ENCODE measurements at regions not wholly inside any gene's neighbourhood (a gene's known extent, or its start where the extent isn't known, plus 50 kb on each side); places are given as distances from the start of the nearest gene placed in this dataset.

DNA sequence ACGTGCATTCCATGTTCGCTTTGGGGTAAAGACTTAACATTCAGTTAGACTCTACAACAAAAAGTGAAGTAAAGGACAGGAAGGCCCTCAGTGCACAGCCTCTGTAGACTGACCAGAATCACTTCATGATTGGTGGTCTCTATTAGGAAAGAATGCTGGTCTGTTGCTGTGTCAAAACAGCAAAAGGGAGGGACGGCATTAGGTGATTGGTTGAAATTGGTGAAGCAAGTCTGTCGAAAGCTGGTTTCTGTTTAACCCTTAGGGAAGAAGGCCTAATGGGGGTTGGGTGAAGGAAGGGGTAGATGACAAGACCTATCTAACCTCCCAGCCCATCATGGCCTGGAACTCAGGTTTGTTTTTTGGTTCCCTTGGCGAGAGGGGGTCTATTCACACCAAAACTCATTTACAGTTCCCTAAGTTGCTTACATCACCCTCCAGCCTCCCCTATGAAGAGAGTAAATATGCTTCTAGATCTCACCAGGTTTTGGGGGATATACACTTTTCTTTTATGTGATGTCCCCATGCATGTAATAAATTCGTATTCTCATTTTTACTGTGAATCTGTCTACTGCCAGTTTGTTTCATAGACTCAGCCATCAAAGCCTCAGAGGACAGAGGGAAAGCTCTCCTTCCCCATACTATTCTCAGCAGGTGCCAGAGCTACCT is 65.6 kb downstream of the TMEM17 start:
- TF ChIP-seq EZH2phosphoT487 (IDR thresholded peaks at IDR 0.05; ENCODE audit: borderline replicate concordance), result no peak
- Histone ChIP-seq H3K4me3 (ENCODE audit: low read length, poor library complexity, severe bottlenecking) (no peak overlapping the region), H3K79me2 (ENCODE audit: insufficient read depth, low read length) (no peaks in the 10 kb centered on the region), H3K4me1 (ENCODE audit: insufficient read depth, low read length, poor library complexity, severe bottlenecking) (no peaks in the 10 kb centered on the region), H4K20me1 (ENCODE audit: insufficient read depth, low read length, poor library complexity, severe bottlenecking) (no peaks in the 10 kb centered on the region), H3K9me2 (replicated peaks; ENCODE audit: low read depth, low read length) (no peaks in the 10 kb centered on the region), H3K27me3 (ENCODE audit: insufficient read depth, low read length, poor library complexity, severe bottlenecking) (no peaks in the 10 kb centered on the region), H2AFZ (ENCODE audit: low read length) (no peak overlapping the region), H3K9ac (ENCODE audit: low read depth, low read length, poor library complexity, severe bottlenecking) (no peak overlapping the region), H3K36me3 (ENCODE audit: insufficient read depth, low read length) (no peaks in the 10 kb centered on the region), H3K4me2 (ENCODE audit: low read depth, low read length, poor library complexity, severe bottlenecking) (no peak overlapping the region), H3K9me3 (ENCODE audit: insufficient read depth, low read depth, low read length) (no peaks in the 10 kb centered on the region), H3F3A (ENCODE audit: low read depth) (no peaks in the 10 kb centered on the region)

DNA sequence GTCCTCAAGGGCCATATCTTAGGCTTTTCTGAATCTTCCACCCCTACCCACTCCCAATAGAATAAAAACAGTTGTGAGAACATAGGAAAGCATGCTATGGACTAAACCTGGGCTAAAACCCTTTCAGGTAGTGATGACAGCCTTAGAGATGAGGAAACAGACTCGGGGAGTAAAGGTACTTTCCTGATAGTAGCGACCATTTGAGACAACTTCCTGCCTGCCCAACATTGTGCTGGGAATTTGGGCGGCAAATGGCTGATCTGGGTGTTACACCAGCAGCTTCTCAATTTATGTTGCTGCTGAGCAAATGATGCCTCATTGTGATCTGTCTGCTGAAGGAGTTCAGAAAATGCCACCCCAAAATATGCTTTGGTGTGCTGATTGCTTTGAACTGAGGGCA is 66.6 kb downstream of the TMEM17 start:
- H2AFZ ChIP-seq (ENCODE audit: low read length), result no peak overlapping the region
- no peaks in the 10 kb centered on the region for H4K20me1 ChIP-seq (ENCODE audit: insufficient read depth, low read length, poor library complexity, severe bottlenecking)
- H3K4me1 ChIP-seq (ENCODE audit: insufficient read depth, low read length, poor library complexity, severe bottlenecking), result no peaks in the 10 kb centered on the region
- no peaks in the 10 kb centered on the region for H3K9me2 ChIP-seq (replicated peaks; ENCODE audit: low read depth, low read length)
- no peaks in the 10 kb centered on the region for H3K27me3 ChIP-seq (ENCODE audit: insufficient read depth, low read length, poor library complexity, severe bottlenecking)
- H3K4me3 ChIP-seq (ENCODE audit: low read length, poor library complexity, severe bottlenecking), result no peak overlapping the region
- H3K9me3 ChIP-seq (ENCODE audit: insufficient read depth, low read depth, low read length), result no peaks in the 10 kb centered on the region
- H3K79me2 ChIP-seq (ENCODE audit: insufficient read depth, low read length), result no peaks in the 10 kb centered on the region
- no peak overlapping the region for H3K4me2 ChIP-seq (ENCODE audit: low read depth, low read length, poor library complexity, severe bottlenecking)
- H3F3A ChIP-seq (ENCODE audit: low read depth), result no peaks in the 10 kb centered on the region
- H3K9ac ChIP-seq (ENCODE audit: low read depth, low read length, poor library complexity, severe bottlenecking), result no peak overlapping the region
- H3K36me3 ChIP-seq (ENCODE audit: insufficient read depth, low read length), result no peaks in the 10 kb centered on the region
- TF ChIP-seq, protein P1, sequence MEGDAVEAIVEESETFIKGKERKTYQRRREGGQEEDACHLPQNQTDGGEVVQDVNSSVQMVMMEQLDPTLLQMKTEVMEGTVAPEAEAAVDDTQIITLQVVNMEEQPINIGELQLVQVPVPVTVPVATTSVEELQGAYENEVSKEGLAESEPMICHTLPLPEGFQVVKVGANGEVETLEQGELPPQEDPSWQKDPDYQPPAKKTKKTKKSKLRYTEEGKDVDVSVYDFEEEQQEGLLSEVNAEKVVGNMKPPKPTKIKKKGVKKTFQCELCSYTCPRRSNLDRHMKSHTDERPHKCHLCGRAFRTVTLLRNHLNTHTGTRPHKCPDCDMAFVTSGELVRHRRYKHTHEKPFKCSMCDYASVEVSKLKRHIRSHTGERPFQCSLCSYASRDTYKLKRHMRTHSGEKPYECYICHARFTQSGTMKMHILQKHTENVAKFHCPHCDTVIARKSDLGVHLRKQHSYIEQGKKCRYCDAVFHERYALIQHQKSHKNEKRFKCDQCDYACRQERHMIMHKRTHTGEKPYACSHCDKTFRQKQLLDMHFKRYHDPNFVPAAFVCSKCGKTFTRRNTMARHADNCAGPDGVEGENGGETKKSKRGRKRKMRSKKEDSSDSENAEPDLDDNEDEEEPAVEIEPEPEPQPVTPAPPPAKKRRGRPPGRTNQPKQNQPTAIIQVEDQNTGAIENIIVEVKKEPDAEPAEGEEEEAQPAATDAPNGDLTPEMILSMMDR (conservative IDR thresholded peaks at IDR 0.05; ENCODE audit: low read length), result no peak
- TF ChIP-seq EZH2phosphoT487 (IDR thresholded peaks at IDR 0.05; ENCODE audit: borderline replicate concordance), result no peak

DNA sequence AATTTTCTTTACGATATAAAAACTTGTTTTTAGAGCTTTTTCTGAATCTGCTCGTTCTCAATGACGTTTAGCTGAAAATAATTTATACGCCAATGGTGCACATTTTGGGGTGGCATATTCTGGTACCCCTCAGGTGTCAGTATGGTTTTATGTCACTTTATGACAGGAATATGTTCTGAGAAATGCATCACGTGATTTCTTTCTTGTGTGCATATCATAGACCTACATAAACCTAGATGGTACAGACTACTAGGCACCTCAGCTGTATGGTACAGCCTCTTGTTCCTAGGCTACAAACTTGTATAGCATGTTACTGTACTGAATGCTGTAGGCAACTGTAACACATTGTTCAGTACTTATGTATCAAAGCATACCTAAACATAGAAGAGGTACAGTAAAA is 68.2 kb downstream of the TMEM17 start:
- TF ChIP-seq, protein P1 (conservative IDR thresholded peaks at IDR 0.05; ENCODE audit: low read length), result no peak
- TF ChIP-seq EZH2phosphoT487 (IDR thresholded peaks at IDR 0.05; ENCODE audit: borderline replicate concordance), result no peak

DNA sequence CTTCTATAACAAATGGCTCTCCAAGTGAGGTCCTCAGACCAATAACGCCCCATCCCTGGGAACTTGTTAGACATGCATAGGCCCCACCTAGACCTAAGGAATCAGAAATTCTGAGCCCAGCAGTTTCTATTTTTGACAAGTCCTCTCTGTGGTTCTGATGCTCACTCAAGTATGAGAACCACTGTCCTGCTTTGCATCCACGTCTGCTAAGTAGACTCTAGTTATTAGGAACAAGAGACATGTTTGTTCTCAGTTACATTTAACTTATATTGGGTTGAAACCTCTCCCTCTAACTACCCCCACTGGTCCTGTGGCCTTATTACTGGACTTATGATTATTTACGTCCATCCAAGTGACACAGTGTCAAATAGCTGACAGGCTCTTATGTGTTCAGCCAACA is 70.3 kb downstream of the TMEM17 start:
- Histone ChIP-seq H3K27me3 (ENCODE audit: insufficient read depth, low read length, poor library complexity, severe bottlenecking) (no peaks in the 10 kb centered on the region), H2AFZ (ENCODE audit: low read length) (no peak overlapping the region), H3K9me3 (ENCODE audit: insufficient read depth, low read depth, low read length) (no peaks in the 10 kb centered on the region), H3K4me3 (ENCODE audit: low read length, poor library complexity, severe bottlenecking) (no peak overlapping the region), H3K79me2 (ENCODE audit: insufficient read depth, low read length) (no peaks in the 10 kb centered on the region), H3F3A (ENCODE audit: low read depth) (no peaks in the 10 kb centered on the region), H3K4me1 (ENCODE audit: insufficient read depth, low read length, poor library complexity, severe bottlenecking) (no peaks in the 10 kb centered on the region), H3K9ac (ENCODE audit: low read depth, low read length, poor library complexity, severe bottlenecking) (no peak overlapping the region), H3K9me2 (replicated peaks; ENCODE audit: low read depth, low read length) (no peaks in the 10 kb centered on the region), H3K4me2 (ENCODE audit: low read depth, low read length, poor library complexity, severe bottlenecking) (no peak overlapping the region), H3K36me3 (ENCODE audit: insufficient read depth, low read length) (no peaks in the 10 kb centered on the region), H4K20me1 (ENCODE audit: insufficient read depth, low read length, poor library complexity, severe bottlenecking) (no peaks in the 10 kb centered on the region)
- no peak for TF ChIP-seq EZH2phosphoT487 (IDR thresholded peaks at IDR 0.05; ENCODE audit: borderline replicate concordance)
- TF ChIP-seq, protein P1 (conservative IDR thresholded peaks at IDR 0.05; ENCODE audit: low read length), result no peak

More for the DNA sequence above, 68.2 kb downstream of the TMEM17 start:
- no peak overlapping the region for H2AFZ ChIP-seq (ENCODE audit: low read length)
- H3K79me2 ChIP-seq (ENCODE audit: insufficient read depth, low read length), result no peaks in the 10 kb centered on the region
- no peak overlapping the region for H3K4me3 ChIP-seq (ENCODE audit: low read length, poor library complexity, severe bottlenecking)
- no peaks in the 10 kb centered on the region for H3K36me3 ChIP-seq (ENCODE audit: insufficient read depth, low read length)
- H3K27me3 ChIP-seq (ENCODE audit: insufficient read depth, low read length, poor library complexity, severe bottlenecking), result no peaks in the 10 kb centered on the region
- H3K9me2 ChIP-seq (replicated peaks; ENCODE audit: low read depth, low read length), result no peaks in the 10 kb centered on the region
- no peaks in the 10 kb centered on the region for H3K9me3 ChIP-seq (ENCODE audit: insufficient read depth, low read depth, low read length)
- no peak overlapping the region for H3K4me2 ChIP-seq (ENCODE audit: low read depth, low read length, poor library complexity, severe bottlenecking)
- H3K9ac ChIP-seq (ENCODE audit: low read depth, low read length, poor library complexity, severe bottlenecking), result no peak overlapping the region
- no peaks in the 10 kb centered on the region for H3K4me1 ChIP-seq (ENCODE audit: insufficient read depth, low read length, poor library complexity, severe bottlenecking)
- H3F3A ChIP-seq (ENCODE audit: low read depth), result no peaks in the 10 kb centered on the region
- no peaks in the 10 kb centered on the region for H4K20me1 ChIP-seq (ENCODE audit: insufficient read depth, low read length, poor library complexity, severe bottlenecking)

Data from Loucy (cell line).